GM13977 (cell line): ENCODE measurements at regions not wholly inside any gene's neighbourhood (a gene's known extent, or its start where the extent isn't known, plus 50 kb on each side); places are given as distances from the start of the nearest gene placed in this dataset.

ENCODE experiments used
- DNase-seq: peaks from one replicate; pipeline ENCODE4 v3.0.0; 2012; ENCODE audit warnings: low spot score
- in situ Hi-C: fragments of 300-500 bp; cut with MboI; formaldehyde crosslinking; loops from one replicate; pipeline ENCODE4 v1.12.0; 2022; ENCODE audit warnings: low sequenced_read_pairs, low pct_unique_long_range_greater_than_20kb, mixed read lengths, inconsistent platforms; ENCODE audit not compliant: unreplicated experiment
- TF ChIP-seq, protein P1 (sequence below): IDR thresholded peaks from 2 replicates; pipeline ENCODE4 v1.5.1; 2012; ENCODE audit warnings: mild to moderate bottlenecking, control low read depth; ENCODE audit not compliant: insufficient read depth; ENCODE audit errors: extremely low read depth, missing control alignments

DNA sequence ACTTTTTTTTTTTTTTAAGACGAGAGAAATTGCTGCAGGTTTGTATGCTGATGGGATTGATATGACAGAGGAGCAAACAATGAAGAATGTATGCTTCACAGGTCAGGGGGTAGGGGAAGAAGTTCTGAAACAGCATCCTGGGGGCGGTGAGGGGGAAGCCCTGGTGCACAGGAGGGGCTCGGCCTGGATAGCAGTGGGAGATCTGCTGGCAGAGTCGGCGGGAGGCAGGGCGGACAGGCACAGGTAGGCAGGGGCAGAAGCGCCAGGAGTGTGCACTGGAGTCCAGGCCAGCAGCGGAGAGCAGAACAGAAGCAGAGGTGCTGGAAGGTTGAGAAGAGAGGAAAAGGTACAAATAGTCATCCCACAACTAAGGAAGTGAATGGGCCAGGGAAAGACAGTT, 175.4 kb downstream of the SNX10 start:
- in situ Hi-C loops = no loop called here

DNA sequence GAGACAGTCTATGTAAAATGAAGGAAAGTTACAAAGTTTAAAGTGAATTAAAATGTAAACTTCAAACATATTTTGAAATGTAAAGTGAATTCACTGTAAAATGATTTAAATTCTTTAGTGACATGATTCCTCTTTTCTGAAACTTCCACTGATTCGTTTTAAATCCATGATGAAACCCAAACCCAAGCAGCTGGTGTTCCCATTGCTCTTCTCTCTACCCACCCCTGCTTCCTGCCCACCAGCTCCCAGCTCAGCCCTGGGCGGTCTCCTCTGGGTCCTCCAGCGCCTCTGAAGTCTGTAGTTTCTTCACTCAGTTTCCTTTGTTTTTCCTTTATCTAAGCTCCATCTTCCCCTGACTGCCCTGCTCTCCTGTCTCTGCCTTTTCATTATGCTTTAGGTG, 175.9 kb downstream of the SNX10 start:
- TF ChIP-seq, protein P1, sequence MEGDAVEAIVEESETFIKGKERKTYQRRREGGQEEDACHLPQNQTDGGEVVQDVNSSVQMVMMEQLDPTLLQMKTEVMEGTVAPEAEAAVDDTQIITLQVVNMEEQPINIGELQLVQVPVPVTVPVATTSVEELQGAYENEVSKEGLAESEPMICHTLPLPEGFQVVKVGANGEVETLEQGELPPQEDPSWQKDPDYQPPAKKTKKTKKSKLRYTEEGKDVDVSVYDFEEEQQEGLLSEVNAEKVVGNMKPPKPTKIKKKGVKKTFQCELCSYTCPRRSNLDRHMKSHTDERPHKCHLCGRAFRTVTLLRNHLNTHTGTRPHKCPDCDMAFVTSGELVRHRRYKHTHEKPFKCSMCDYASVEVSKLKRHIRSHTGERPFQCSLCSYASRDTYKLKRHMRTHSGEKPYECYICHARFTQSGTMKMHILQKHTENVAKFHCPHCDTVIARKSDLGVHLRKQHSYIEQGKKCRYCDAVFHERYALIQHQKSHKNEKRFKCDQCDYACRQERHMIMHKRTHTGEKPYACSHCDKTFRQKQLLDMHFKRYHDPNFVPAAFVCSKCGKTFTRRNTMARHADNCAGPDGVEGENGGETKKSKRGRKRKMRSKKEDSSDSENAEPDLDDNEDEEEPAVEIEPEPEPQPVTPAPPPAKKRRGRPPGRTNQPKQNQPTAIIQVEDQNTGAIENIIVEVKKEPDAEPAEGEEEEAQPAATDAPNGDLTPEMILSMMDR = no peak
- no peak for DNase-seq
- in situ Hi-C loops = no loop called here

More for the DNA sequence above, 175.4 kb downstream of the SNX10 start:
- TF ChIP-seq, protein P1 = no peak
- DNase-seq = no peak

DNA sequence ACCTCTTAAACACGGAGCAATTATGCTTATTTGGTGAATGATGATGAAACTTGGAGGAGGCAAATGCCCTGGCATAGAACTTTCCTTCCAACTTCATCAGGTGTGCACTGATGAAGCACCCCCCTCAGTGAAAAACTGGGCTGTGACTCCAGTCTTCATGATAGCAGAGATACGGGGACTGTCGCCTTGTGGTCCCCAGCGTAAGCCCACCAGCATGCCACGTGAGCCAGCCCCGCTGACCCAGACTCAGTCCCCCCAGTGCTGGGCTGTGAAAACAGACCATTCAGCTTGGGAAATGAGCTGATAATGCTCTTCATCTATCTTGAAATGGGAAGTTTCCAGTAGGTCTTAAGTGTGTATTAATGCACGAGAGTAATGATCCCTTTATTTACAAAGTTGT, 177.0 kb downstream of the SNX10 start:
- DNase-seq = no peak
- in situ Hi-C loops = no loop called here

DNA sequence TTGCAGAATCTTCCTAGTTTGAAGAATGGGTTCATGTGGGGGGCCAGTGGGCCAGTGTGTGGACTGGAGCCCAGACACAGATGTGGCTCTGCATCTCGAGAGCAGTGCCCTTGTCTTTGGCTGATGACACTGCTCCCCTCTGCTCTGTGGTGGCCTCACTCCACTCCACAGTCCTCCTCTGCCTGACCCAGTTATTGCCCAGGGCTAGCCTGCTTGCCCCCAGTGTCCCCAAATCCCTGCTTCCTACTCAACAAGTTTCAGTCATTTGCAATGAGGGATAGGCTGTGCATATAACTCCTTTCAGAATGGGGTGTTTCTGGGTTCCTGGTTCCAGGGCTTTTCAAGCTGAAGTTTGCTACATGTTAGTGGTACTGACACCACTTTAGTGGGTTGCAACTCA, 177.5 kb downstream of the SNX10 start:
- no peak for DNase-seq
- in situ Hi-C loops = no loop called here

More for the DNA sequence above, 177.0 kb downstream of the SNX10 start:
- TF ChIP-seq, protein P1 = no peak

DNA sequence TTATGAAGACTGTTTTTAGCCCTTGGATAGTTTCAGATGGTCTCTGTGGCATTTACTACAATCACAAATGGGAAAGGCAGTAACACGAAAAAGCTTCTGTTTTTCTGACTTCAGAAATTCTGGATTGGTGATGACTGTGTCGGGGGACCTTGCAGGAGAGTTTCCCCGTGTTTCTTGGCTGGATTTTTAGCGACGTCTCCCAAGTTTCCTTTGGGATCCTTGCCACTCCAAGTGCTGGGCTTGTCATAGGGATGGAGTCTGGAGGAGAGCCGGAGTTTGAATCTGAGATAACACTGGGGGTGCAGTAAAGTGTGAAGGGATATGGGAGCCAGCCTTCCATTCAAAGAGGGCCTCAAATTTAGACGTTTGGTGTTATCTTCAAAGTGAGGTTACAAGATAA, 179.0 kb downstream of the SNX10 start:
- DNase-seq = no peak
- TF ChIP-seq, protein P1 = no peak
- in situ Hi-C loops = no loop called here

More for the DNA sequence above, 177.5 kb downstream of the SNX10 start:
- TF ChIP-seq, protein P1 = no peak

DNA sequence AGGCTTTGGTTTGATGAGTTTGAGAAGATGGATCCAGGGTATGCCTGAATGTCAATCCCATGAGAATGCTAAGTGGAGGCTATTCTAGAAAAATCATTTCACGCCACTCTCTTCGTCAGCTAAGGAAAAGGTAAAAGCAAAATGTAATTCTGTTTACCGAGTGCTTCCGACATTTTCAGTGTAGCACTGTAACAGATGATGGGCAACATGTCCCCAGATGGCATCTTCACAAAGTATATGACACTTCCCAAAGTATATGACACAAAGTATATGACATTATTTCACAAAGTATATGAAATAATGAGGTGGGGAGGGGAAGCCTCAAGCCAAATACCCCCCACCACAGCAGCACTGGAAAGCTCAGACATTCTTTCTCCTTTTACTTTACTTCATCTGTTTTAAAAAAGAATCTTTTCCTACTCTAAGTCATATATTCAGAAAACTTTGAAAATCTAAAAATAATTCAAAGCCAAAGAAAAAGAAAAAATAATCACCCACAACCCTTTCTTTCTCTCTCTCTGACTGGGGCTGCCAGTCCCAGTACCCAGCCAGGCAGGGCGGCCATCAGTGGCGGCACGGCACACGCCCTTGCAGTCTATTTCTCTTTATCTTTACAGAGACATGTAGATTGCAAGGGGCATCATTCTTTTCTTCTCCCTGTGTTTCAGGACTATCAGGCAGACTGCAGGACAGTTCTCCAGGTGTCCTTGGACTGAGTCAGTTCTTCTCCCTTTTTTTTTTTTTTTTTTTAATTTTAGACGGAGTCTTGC, 179.8 kb downstream of the SNX10 start:
- in situ Hi-C loops = no loop called here
- DNase-seq = no peak
- TF ChIP-seq, protein P1 = no peak

DNA sequence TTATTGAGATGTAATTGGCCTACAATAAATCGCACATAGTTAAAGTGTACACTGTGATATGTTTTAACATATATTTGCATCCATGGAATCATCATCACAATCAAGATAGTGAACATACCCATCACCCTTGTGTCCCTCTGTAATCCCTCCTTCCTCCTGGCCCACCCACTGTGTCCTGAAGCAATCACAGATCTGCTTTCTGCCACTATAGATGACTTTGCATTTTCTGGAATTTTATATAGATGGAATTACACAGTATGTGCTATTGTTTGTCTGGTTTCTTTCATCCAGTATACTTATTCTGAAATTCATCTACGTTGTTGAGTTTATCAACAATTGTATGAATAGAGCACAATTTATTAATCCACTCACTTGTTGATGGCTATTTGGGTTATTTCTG, 181.3 kb downstream of the SNX10 start:
- TF ChIP-seq, protein P1 = no peak
- DNase-seq = no peak
- in situ Hi-C loops = no loop called here
